HG03432 (cell line): ENCODE measurements at regions not wholly inside any gene's neighbourhood (a gene's known extent, or its start where the extent isn't known, plus 50 kb on each side); places are given as distances from the start of the nearest gene placed in this dataset.

ENCODE experiments used
- ATAC-seq: cut with Tn5 transposase; IDR thresholded peaks from one replicate; pipeline ENCODE4 v1.9.1; 2021; ENCODE audit warnings: mild to moderate bottlenecking, moderate library complexity; ENCODE audit not compliant: unreplicated experiment

- no peak for ATAC-seq
These were observed 400.0 kb upstream of the ADAMTS16 start for GRCh38 chr5:4740156-4740555.

DNA sequence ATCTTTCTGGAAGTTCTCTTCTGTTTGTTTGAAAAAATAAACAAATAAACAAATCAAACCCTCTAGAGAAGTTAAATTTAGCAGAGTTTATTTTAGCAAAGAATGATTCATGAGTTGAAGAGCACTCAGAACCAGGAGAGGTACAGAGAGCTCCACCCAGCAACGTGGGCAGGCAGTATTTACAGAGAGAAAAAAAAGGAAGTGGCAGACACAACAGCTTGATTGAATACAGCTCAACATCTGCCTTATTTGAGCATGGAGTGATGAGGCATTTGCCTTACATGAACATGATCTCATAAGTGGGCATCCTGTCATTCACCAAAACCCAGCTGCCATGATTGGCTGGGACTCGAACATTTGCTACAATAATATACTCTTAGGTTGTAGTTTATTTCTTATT, 381.6 kb upstream of the ADAMTS16 start:
- ATAC-seq, result no peak

DNA sequence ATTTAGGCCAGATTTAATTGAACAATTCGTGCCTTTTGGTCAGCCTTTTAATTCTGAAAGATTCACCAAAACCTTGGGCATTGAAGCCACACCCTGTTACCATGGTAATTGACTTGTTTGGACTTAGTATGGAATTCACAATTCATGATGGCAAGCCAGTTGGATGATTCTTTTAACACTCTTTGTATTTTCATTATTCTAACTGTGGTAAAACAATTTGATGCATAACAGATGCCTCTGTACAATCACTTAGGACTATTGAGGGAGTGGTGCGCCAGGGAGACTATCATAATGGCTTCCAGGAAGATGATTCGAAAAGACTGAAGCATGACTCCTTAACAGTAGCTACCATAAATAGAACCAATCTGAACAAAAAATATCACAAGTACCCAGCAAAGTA, 381.1 kb upstream of the ADAMTS16 start:
- no peak for ATAC-seq

- no peak for ATAC-seq
These were observed 377.8 kb upstream of the ADAMTS16 start for GRCh38 chr5:4762316-4762715.

GRCh38 chr5:4765411-4765810, 374.7 kb upstream of the ADAMTS16 start:
- no peak for ATAC-seq

DNA sequence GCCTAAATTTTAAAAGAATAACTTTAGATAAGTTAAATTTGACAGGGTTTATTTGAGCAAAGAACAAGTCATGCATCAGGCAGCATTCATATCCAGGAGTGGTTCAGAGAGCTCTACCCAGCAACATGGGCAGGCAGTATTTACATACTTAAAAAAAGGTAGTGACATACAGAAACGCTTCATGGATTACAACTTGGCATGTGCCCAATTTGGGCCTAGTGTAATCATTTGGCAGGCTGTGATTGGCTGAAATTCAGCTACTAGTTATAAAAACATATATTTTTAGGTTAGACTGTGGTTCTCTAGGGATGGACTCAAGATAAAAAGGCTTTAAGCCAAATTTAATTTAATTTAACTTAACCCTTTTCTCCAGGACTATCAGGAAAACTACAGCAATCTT, 374.0 kb upstream of the ADAMTS16 start:
- no peak for ATAC-seq

DNA sequence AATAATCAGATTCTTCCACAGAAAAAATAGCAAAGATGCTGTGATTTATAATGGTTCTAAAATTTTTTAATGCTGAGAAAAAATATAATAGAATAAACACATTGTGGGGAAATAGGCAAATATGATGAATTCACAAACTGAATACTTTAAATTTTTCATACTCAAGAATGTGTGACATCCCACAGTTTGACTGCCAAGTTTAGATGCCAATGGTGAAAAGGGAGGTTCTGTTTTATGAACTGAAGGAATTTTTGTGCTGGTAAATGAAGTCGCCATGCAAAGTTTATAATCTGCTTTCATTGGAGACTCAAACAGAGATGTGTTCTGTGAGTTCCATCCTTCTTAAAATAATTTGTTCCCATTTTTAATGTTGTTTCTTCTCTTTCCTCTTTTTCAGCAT, 367.5 kb upstream of the ADAMTS16 start:
- ATAC-seq, result no peak

DNA sequence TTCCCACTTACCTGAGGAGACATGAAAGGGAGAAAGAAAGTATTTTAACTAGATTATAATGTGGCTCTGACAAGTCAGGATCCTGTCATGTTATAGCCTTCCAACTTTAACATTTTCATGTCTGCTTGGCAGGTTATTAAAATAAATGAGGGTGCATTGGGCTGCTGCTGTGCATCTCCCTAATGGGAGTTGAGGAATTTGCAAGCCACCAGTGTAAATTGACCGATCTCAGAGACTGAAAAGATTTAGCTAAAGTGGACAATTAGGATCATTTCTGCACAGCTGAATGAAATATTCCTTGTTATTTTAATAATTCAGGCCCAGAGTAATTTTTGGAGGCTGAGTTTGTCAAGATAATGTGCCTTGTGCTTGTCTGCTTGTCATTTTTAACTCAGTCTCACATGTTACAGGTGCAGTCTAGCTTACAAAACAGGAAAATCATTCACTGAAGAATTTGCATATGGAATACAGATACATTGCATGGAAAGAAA, 366.3 kb upstream of the ADAMTS16 start:
- ATAC-seq, result no peak

- ATAC-seq, result no peak
These were observed 362.7 kb upstream of the ADAMTS16 start for GRCh38 chr5:4777435-4777834.

DNA sequence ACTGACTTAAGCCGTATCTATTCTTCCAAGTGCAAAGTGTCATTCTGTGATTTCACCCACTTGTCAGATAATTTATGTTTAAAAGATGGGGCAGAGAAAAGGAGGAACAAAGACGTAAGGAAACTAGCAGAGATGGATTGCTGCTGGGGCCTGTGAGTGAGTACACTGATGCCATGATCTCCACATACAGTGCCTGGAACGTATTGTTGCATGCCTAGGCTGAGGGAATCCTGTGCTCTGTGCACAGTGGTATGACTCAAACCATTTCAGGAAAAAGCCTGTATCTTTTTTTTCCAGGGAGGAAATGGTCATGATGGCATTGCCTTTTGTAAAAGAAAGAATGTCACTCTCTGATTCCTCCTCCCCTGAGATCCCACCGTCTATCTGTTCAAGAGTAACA, 359.5 kb upstream of the ADAMTS16 start:
- no peak for ATAC-seq

- no peak for ATAC-seq
These were observed 358.8 kb upstream of the ADAMTS16 start for GRCh38 chr5:4781299-4781698.

DNA sequence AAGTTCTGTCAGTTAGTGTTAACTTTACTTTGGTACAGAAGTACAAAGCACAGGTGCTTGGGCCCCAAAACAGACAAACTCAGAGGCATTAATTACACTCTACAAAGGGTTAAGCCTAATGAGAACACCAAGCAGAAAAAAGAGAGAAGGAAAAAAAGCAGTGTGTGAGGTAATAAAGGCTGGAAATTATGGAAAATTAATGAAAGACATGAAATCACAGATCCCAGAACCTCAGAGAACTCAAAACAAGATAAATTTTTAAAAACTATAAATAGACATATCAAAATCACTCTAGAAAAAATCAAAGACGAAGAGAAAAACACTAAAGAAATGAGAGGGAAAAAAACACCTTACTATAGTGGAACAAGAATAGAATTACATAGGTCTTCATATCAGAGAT, 354.2 kb upstream of the ADAMTS16 start:
- ATAC-seq, result no peak

DNA sequence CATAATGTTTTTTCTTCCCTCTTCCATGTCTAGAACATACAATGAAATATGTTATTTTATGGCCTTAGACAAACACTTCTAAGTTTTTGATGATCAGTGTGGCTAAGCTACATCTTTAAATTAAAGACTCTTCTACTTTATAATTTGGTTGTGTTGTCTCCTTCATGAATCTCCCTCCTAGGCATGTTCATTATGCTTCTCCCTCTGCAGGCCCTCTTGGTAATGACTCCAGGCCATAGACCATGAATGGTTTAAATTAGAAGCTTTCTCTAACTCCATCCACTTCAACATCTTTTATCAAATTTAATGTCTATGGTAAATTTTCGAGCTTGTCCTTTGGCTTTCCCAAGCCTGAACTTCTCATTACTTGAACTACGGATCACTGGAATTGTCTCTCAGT, 342.7 kb upstream of the ADAMTS16 start:
- no peak for ATAC-seq

GRCh38 chr5:4802044-4802443, 338.1 kb upstream of the ADAMTS16 start:
- ATAC-seq, result no peak

DNA sequence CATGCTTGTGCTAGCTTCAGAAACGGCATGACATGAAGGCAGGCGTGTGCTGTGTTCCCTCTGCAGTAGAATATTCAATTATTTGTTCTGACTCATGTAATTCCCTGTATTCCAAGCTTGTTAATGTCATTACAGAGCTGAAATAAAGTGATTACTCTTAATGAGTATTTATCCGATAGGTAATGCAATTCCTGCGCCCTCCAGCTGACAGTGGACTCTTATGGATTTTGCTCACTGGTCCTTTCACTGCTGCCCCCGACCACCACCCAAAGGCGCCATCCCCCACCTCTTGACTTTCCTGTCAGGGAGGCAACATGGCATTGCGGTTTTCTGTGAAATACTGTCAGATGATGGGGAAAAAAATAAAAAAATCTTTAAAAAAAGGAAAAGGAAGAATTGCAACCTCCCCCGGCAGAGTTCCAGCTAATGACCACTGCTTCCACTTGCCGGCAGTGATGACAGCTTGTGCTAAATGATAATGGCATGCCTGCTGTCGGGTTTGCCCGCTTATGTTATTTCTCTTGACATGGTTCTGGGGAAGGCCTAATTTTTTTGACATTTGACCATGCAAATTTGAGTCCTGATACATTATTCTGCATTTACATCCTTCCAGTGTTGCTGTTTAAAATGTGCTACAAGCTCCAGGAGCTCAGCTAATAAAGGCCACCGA, 335.3 kb upstream of the ADAMTS16 start:
- no peak for ATAC-seq

DNA sequence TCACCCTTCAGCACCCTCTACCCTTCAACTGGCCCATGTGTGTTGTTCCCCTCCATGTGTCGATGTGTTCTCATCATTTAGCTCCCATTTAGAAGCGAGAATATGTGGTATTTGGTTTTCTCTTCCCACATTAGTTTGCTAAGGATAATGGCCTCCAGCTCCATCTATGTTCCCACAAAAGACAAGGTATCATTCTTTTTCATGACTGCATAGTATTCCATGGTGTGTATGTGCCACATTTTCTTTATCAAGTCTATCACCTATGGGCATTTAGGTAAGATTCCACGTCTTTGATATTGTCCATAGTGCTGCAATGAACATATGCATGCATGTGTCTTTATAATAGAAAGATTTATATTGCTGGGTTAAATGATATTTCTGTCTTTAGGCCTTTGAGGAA, 325.1 kb upstream of the ADAMTS16 start:
- no peak for ATAC-seq

DNA sequence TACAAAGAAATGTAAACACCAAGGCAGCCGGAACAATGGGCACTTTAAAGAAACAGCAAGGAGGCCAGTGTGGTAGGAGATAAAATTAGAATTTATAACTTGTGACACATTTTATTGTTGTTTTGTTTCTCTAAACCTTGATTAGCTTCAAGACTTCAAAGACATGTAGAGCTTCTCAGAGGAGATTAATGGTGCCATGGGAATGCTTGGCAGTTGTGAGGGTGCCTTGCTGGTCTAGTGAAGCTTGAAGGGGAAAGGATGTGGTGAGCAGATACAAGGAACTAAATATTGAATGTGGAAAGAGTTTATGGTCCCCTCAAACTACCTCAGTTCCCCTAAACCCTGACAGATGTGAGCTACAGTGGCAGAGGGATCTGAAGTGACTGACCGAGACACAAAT, 322.4 kb upstream of the ADAMTS16 start:
- no peak for ATAC-seq

- ATAC-seq, result no peak
These were observed 308.8 kb upstream of the ADAMTS16 start for GRCh38 chr5:4831325-4831724.

DNA sequence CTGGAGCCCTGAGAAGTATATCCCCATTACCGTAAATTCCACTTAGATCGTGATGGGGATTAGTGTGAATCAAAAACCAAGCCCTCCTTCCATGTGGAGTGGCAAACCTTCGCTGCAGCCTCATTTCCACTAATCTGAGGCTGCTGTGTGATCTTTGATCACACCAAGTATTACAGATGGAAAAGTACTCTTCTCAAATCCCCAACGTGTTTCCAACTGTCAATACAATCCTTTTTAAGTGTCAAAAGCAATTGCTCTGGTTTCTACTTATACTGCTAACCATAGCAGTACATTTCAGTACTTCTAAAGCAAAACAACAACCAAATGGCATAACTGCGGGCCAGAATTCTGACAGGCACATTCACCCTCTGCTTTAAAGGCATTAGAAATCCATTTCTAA, 307.7 kb upstream of the ADAMTS16 start:
- ATAC-seq, result no peak

- ATAC-seq, result no peak
These were observed 306.9 kb upstream of the ADAMTS16 start for GRCh38 chr5:4833104-4833738.

DNA sequence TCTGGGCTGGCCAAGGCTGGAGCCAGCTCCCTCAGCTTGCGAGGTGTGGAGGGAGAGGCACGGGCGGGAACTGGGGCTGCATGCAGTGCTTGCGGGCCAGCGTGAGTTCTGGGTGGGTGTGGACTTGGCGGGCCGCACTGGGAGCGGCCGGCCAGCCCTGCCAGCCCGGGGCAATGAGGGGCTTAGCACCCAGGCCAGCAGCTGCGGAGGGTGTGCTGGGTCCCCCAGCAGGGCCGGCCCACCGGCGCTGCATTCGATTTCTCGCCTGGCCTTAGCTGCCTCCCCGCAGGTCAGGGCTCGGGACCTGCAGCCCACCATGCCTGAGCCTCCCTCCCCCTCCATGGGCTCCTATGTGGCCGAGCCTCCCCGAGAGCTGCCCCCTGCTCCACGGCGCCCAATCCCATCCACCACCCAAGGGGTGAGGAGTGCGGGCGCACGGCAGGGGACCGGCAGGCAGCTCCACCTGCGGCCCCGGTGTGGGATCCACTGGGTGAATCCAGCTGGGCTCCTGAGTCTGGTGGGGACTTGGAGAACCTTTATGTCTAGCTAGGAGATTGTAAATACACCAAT, 302.6 kb upstream of the ADAMTS16 start:
- ATAC-seq, result no peak

DNA sequence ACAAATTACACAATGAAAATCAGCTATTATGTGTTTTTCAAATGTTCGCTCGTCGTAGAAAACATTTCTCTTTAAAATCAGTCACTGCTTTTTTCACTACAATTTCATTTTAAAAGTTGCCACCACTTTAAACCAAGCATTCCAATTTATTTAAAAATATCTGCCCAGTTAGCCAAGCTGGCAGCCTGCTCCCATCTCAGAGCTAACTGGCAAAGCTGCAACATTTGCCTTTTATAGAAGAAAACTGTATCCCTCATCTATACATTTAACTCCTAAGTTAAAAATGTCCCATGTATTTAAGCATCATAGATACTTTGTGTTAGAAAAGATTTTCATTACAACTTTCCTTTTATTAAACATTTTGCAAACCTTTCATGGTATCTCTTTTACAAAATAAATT, 294.9 kb upstream of the ADAMTS16 start:
- no peak for ATAC-seq
